Hippocampal formation (tissue), 2 donors: ENCODE measurements at regions not wholly inside any gene's neighbourhood (a gene's known extent, or its start where the extent isn't known, plus 50 kb on each side); places are given as distances from the start of the nearest gene placed in this dataset.
A peak's percentile ranks its signal among the peaks of the same experiment; 100 is the strongest.
"Not testable (repeated sequence)": the region's sequence is repeated elsewhere in the genome, so short reads cannot be mapped to it uniquely, and the experiment has no call there.

Experiments used
- DNase-seq, 2 donors: peaks; one replicate each; lab custom pipeline; 2025; lab: John Stamatoyannopoulos, UW

DNA sequence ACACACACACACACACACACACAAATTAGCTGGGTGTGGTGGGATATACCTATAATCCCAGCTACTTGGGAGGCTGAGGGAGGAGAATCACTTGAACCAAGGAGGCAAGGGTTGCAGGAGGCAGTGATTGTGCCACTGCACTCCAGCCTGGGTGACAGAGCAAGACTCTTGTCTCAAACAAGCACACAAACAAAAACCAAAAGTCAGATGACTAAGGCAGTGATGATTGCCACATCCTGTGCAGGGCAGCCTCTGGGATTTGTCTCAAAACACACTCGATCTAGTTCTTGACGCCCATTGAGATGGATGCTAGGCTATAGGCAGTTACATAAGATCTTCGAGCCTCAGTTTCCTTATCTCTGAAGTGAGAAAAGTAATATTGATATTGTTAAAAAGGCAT lies 183.1 kb upstream of the NOTCH2NLA start:
- not testable (repeated sequence) for DNase-seq

- not testable (repeated sequence) for DNase-seq
Measured at GRCh38 chr1:146409817-146410441, 181.1 kb upstream of the NOTCH2NLA start.

GRCh38 chr1:146409116-146409801 lies 180.4 kb upstream of the NOTCH2NLA start:
- DNase-seq: not testable (repeated sequence)

DNA sequence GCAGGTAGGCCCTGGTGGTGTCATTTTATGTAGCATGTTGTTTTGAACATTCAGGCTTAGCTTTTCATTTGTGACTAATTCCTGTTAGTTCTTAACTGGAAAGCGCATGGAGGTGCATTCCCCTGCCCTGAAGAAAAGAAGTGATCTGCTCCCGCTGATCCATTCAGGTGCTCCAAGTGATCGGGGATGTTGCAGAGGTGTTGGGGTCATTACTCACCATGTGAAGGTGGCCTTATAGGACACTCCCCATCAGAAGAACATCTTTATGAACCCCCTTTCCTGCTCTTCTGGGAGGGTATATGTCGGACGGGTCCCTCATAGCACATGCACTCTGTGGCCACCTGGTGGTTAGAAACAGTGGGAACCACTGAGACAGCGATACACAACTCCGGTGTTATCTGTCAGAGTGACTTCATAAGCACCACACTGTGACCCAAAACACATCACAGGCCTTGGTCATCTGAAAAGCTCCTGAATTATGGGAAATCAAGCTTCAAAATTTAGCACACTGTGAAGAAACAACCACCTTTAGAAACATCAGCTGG lies 172.5 kb upstream of the NOTCH2NLA start:
- not testable (repeated sequence) for DNase-seq

DNA sequence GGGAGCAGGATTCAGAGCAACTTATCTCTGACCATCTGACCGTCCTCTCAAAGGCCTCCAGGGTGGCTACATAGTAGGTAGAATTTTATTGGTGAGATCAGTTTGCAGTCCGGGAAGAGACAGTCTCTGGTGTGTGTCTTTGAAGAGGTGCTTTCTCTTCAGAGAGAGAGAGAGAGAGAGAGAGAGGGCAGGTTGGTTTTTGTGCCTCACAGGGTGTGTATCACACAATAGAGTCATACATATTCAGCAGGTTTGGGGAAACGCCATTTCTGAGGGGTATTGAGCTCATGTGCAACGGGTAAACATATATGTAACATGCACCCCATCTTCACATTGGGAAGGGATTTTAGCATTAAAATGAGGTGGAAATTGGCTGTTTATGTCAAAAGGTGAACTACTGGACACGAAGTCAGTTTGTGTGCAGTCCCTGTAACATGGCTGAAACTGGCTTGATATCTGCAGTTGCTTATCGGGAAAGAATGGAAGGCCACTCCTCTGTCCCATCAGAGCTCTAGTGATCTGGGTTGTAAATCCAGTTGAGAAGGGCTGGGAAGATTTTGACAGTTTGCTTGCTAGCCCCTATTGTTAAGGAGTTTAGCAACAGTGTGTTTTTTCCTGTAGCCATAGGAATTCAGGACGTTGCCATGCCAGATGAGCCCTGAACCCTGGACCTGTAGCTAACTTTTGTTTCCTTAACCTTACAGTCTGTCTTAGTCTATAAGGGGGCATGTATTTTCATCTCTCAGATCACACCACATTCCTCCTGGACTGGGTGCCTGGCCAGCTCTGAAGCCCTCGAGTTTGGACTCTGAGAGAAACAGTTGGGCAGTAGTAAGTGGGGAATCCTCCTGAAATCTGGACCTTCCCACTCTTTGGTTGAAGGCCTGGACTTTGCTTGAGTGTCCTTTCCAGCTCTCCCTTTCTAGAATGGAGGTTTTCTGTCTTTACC lies 171.6 kb upstream of the NOTCH2NLA start:
- not testable (repeated sequence) for DNase-seq

GRCh38 chr1:146399225-146399624 lies 170.4 kb upstream of the NOTCH2NLA start:
- not testable (repeated sequence) for DNase-seq

DNA sequence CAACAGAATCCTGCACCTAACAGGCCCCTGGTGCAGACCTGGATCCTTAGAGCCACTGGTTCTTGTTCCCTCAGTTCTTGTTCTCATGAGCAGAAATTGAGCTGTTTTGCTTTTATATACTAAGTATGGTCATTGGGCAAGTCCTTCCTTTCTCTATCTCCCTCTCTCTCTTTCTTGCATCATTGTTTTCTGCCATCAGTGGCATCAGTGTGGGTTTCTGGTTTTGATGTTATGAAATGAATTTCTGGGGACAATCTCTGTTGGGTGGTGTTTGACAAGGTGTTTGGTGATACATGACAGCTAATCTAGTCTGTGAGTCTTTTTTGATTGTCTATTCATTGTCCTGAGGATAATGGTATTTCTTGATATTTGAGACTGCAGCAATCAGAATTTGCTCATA lies 168.0 kb upstream of the NOTCH2NLA start:
- not testable (repeated sequence) for DNase-seq

GRCh38 chr1:146396242-146396641 lies 167.4 kb upstream of the NOTCH2NLA start:
- not testable (repeated sequence) for DNase-seq

DNA sequence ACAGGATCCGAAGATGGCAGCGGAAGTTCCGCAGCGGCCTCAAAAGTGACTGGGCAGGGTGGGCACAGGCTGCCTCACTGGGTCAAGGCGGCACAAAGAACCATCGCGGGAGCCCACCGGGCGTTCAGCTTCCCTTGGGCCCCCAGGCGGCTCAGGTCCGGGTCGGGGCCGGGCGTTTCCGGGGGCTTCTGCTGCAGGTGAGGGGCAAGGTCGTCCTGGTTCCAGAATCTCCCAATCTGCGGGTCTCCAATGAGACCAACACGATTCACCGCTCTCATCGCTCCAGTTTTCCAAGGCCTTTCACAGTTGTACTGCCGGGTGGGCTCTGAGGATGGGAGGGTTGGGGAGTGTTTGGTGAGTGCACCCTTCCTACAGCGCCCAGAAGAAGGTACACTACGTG lies 165.0 kb upstream of the NOTCH2NLA start:
- DNase-seq: not testable (repeated sequence)

GRCh38 chr1:146393154-146393553 lies 164.3 kb upstream of the NOTCH2NLA start:
- not testable (repeated sequence) for DNase-seq

DNA sequence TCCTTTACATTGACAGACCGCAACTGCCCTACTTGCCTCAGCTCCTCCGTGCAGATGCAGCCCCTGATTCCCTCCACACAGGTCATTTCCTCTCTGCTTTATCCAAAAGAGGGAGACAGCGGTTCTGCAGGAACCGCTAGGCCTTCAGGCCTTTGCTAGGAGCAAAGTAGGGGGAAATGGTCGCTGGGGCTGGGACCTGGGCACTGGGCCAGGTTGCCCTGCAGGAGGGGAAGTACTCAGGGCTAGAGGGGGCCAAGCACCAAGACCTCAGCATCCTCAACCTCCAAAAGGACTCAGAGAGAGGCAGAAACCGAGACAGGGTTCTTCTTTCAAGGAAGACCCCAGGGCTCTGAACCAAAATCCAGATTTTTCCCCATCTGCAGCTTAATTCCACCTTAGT lies 160.4 kb upstream of the NOTCH2NLA start:
- DNase-seq: not testable (repeated sequence)

GRCh38 chr1:146387750-146388469 lies 159.1 kb upstream of the NOTCH2NLA start:
- DNase-seq: not testable (repeated sequence)

DNA sequence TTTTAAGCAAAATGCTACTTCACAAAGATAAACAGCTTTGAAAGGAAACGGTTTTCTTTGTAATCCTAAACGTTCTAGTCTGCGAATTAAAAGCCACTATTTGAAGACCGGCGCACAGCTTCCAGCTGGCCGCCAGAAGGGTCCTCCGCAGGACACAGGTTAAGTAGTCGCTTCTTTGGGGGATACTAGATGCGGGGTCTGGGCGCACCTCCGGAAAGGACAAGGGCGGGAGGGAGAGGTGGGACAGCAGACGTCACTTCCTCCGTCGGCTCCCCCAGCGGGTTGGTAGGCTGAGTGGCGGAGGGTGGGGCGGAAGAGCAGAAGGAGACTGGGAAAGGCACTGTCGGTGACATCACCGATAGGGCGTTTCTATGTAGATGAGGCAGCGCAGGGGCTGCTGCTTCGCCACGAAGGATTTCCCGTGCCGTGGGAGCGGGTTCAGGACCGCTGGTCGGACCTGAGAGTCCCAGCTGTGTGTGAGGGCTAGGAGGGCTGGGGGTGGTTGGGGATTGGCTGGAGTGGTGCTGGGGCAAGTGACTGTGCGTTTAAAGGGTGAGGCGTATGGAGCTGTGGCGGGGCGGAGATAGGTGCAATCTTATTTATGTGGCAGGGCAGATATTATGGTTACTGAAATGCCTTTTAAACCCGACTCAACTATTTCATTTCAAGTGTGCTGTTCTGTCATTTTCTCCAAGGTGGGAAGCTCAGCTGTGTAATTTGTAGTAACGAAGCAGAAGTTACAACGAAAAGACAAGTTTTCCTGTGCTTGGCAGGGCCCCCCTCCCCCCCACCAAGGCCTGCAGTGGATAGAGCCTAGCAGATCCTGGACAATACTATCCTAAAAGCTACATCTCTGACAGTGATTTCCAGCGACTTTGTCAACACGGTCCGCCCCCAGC lies 158.3 kb upstream of the NOTCH2NLA start:
- DNase-seq: peak; percentile 64 to 91

DNA sequence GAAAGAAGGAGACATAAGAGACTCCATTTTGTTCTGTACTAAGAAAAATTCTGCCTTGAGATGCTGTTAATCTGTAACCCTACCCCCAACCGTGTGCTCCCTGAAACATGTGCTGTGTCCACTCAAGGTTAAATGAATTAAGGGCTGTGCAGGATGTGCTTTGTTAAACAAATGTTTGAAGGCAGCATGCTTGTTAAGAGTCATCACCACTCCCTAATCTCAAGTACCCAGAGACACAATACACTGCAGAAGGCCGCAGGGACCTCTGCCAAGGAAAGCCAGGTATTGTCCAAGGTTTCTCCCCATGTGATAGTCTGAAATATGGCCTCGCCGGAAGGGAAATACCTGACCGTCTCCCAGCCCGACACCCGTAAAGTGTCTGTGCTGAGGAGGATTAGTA lies 152.4 kb upstream of the NOTCH2NLA start:
- DNase-seq: not testable (repeated sequence)

DNA sequence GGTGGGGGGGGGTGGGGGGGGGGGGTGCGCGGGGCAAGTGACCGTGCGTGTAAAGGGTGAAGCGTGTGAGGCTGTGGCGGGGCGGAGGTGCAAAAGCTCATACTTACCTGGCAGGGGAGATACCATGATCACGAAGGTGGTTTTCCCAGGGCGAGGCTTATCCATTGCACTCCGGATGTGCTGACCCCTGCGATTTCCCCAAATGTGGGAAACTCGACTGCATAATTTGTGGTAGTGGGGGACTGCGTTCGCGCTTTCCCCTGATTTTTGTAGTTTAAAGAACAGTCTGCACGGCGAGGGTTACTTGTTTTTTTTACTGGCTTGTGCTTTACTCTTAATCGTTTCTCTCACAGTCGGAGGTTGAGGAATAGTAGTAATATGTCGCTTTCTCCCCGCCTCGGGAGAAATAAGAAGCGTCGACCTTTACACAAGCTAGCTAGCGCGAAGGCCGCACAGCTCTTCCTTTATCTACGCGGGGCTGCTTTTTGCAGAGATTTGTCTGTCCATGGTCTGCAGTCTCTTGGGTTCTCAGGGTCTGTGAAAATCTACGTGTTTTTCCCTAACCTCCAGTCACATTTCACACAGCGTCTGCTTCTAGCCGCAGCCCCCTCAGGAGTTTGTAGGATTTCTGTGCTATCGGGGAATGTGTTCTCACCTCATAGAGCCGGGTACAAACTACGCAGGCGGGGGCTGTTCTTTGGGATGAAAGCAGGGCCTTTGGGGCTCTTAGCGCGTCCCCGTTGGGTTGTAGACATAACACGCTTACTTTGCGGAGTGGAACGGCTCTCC lies 148.1 kb upstream of the NOTCH2NLA start:
- peak; percentile 65 to 86 for DNase-seq

- DNase-seq: peak; percentile 67 to 83
Measured at GRCh38 chr1:146376309-146376707, 147.5 kb upstream of the NOTCH2NLA start.

DNA sequence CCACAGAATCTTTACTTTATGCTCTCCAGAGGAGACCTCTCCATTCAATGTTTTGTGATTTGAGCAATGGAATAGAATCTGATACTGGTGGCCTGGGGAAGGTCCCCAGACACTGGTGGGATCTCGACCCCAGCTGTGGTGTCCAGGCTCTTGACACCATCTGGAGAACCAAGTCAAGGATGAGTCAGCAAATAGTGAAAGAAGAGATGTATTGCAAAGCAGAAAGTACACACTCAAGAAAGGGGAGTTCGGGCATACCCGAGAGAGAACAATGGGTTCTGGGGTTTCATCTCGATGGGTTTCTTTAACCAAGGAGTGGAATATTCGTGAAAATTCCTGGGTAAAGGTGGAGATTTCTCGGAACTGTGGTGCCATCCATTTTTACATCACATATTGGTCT lies 146.3 kb upstream of the NOTCH2NLA start:
- DNase-seq: not testable (repeated sequence)

- DNase-seq: peak in 1 of 2 donors; percentile 39
Measured at GRCh38 chr1:146369940-146370339, 141.1 kb upstream of the NOTCH2NLA start.

DNA sequence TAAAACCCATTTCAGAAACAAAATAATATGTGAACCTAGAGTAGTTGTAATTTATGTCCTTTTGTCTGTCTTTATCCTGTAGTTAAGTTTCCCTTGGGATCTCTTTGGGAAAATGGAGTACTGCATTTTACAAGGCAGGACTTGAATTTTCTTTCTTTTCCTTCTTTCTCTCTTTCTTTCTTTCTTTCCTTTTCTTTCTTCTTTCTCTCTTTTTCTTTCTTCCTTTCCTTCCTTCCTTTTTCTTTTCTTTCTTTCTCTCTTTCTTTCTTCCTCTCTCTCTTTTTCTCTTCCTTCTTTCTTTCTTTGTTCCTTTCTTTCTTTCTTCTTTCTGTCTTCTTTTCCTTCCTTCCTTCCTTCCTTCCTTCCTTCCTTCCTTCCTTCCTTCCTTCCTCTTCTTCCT lies 126.6 kb upstream of the NOTCH2NLA start:
- not testable (repeated sequence) for DNase-seq
